ENCODE measurements at regions not wholly inside any gene's neighbourhood (a gene's known extent, or its start where the extent isn't known, plus 50 kb on each side); places are given as distances from the start of the nearest gene placed in this dataset.
"Not testable (repeated sequence)": the region's sequence is repeated elsewhere in the genome, so short reads cannot be mapped to it uniquely, and the experiment has no call there.

- DNase-seq (ENCODE audit: low read depth in 2 of 2), result no peak
Observed at GRCh38 chr2:176573612-176574483, 304.6 kb downstream of the MTX2 start.

GRCh38 chr2:176574484-176575236 lies 305.4 kb downstream of the MTX2 start:
- no peak for DNase-seq (ENCODE audit: low read depth in 2 of 2)

- DNase-seq (ENCODE audit: low read depth in 2 of 2), result no peak
Observed at GRCh38 chr2:176575237-176575744, 306.0 kb downstream of the MTX2 start.

GRCh38 chr2:176577054-176577453 lies 307.8 kb downstream of the MTX2 start:
- DNase-seq (ENCODE audit: low read depth in 2 of 2), result no peak

- DNase-seq (ENCODE audit: low read depth in 2 of 2), result not testable (repeated sequence)
Observed at GRCh38 chr2:176578292-176578691, 309.1 kb downstream of the MTX2 start.

- no peak for DNase-seq (ENCODE audit: low read depth in 2 of 2)
Observed at GRCh38 chr2:176579608-176580007, 310.4 kb downstream of the MTX2 start.

- no peak for DNase-seq (ENCODE audit: low read depth in 2 of 2)
Observed at GRCh38 chr2:176581557-176582165, 312.4 kb downstream of the MTX2 start.

- DNase-seq (ENCODE audit: low read depth in 2 of 2), result no peak
Observed at GRCh38 chr2:176582176-176582575, 312.9 kb downstream of the MTX2 start.

- DNase-seq (ENCODE audit: low read depth in 2 of 2), result no peak
Observed at GRCh38 chr2:176582990-176583481, 313.8 kb downstream of the MTX2 start.

- DNase-seq (ENCODE audit: low read depth in 2 of 2), result no peak
Observed at GRCh38 chr2:176583607-176584006, 314.4 kb downstream of the MTX2 start.

- no peak for DNase-seq (ENCODE audit: low read depth in 2 of 2)
Observed at GRCh38 chr2:176584333-176584732, 315.1 kb downstream of the MTX2 start.

- DNase-seq (ENCODE audit: low read depth in 2 of 2), result no peak
Observed at GRCh38 chr2:176585291-176585690, 316.0 kb downstream of the MTX2 start.

GRCh38 chr2:176585791-176586190 lies 316.5 kb downstream of the MTX2 start:
- DNase-seq (ENCODE audit: low read depth in 2 of 2), result no peak

GRCh38 chr2:176589287-176589686 lies 320.0 kb downstream of the MTX2 start:
- no peak for DNase-seq (ENCODE audit: low read depth in 2 of 2)

GRCh38 chr2:176589825-176590440 lies 320.7 kb downstream of the MTX2 start:
- DNase-seq (ENCODE audit: low read depth in 2 of 2), result no peak

- DNase-seq (ENCODE audit: low read depth in 2 of 2), result no peak
Observed at GRCh38 chr2:176592216-176592615, 323.0 kb downstream of the MTX2 start.

GRCh38 chr2:176595986-176596385 lies 326.7 kb downstream of the MTX2 start:
- DNase-seq (ENCODE audit: low read depth in 2 of 2), result no peak

GRCh38 chr2:176597916-176598315 lies 328.7 kb downstream of the MTX2 start:
- no peak for DNase-seq (ENCODE audit: low read depth in 2 of 2)

GRCh38 chr2:176598351-176598750 lies 329.1 kb downstream of the MTX2 start:
- DNase-seq (ENCODE audit: low read depth in 2 of 2), result no peak

- no peak for DNase-seq (ENCODE audit: low read depth in 2 of 2)
Observed at GRCh38 chr2:176599796-176600485, 330.7 kb downstream of the MTX2 start.

- no peak for DNase-seq (ENCODE audit: low read depth in 2 of 2)
Observed at GRCh38 chr2:176601066-176601465, 331.8 kb downstream of the MTX2 start.
